ENCODE measurements at regions not wholly inside any gene's neighbourhood (a gene's known extent, or its start where the extent isn't known, plus 50 kb on each side); places are given as distances from the start of the nearest gene placed in this dataset.
A peak's percentile ranks its signal among the peaks of the same experiment; 100 is the strongest.

GRCh38 chr2:129300456-129300855 lies 679.0 kb upstream of the RAB6C start:
- no peak for DNase-seq

DNA sequence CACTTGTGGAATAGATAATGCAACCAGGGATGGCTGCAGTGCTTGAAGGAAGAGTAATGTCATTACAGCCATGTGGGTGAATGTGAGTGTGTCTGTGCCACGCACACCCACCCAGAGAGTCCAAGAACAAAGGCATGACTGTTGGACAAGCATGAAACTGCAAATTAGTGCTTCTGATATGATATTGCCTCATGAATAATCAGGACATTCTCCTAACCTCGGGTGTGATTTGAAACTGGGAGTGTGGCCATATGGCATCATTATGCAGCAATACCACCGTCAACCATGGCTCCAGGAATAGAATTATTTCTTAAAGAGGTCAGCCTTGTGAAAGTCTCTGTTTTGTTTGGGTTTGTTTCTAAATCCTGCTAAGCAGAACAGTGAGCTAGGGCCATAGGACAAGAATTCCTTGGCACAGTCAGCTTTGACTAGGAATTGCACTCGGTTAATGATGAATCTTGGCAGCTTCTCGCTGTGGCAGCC lies 678.0 kb upstream of the RAB6C start:
- no peak for DNase-seq

DNA sequence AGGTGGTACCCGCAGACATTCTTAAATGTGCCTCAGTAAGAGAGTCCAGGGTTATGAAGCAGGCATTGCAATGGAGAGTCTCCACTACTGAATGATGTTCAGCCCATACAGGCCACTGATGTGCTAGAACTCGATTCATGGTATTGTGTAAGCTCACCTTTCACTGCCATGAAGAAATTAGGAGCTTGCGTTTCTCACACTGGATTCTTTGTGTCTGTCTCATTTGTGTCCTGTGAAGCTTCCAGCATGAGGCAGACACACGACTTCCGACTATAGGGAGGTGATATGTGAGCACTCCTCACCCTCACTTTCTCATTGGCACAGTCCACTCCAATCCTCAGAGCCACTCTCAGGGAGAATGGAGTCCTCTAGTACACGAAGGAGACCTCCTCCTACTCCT lies 677.4 kb upstream of the RAB6C start:
- no peak for DNase-seq

DNA sequence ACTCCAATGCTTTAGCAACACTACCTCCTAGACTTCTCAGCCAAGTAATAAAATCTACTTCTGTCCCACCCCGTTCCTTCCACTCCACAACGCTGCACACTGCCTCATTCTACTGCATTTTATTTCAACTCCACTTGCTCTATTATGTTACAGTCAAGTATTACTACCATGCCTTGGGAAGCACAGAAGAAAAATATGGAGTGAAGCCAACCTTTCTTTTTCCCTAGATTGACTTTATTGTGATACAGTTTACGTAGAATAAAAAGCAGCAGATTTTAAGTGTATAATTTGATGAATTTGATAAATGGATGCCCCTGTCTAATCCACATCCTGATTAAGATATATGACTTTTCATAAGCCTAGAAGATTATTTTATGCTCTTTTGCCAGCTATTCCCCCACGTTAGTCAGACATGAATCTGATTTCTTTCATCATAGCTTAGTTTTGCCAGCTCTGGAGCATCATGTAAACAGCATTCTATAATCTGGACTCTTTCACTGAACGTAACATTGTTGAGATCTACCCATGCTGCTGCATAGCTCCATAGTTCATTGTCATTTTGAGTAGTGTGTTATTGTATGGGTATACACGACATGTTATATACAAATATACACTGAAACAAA lies 676.8 kb upstream of the RAB6C start:
- DNase-seq: no peak

GRCh38 chr2:129314120-129314519 lies 665.3 kb upstream of the RAB6C start:
- no peak for DNase-seq

DNA sequence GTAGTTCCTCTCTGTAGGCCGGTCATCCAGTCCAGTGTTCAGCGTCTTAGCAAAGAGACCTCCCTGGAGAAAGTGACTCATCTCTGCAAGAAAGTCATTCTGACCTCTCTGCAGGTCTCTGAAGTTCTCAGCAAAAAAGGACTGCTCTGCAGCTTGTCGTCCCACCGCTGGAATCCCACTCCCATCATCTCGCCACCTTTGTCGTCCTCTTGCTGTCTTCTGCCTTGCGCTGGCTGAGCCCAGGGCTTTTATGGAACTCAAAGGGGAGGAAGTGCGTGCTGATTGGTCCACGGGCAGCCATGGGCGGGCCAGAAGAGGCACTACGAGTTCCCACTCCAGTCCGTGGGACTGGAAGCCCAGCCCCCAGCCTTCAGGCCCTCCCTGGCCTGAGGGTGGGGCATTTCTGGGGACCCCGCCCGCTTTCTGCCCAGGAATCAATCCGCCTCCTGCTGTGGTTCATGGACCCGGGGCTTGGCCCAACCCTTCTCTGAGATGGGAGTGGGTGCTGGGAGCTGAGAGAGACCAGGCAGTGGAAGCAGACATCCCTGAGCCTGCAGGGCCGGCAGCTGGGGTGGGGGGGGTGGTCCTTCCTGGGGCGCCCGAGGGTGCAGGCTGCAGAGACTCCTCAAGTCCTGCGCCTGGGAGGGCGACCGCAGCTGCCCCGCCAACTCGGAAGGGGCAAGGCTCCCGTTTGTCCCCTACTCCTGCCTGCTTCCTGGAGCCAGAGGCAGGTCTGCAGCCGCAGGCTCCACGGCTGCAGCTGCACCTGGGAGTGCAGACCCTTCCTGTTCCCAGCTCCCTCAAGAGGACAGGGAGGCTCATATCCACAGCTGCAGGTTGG lies 660.7 kb upstream of the RAB6C start:
- DNase-seq: peak; percentile 20 to 52

- peak in 1 of 2 experiments; percentile 16 for DNase-seq
Observed at GRCh38 chr2:129319422-129319717, 660.1 kb upstream of the RAB6C start.

DNA sequence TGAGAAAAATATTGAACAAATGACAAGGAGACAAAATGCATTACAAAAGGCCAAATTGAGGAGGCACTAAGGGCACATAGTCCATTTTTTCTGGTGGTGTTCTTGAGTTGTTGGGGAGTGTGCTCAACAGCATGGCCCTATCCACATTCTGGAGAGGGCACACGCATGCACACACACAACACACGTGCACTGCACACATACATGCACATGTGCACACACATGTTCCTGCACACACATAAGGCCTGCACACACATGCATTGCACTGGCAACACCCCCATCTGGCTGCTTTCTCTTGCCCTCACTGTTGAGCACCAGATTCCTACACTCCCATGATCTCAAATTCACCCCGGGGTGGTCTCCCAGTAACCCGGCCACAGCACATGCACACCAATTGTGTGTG lies 659.2 kb upstream of the RAB6C start:
- no peak for DNase-seq

- DNase-seq: no peak
Observed at GRCh38 chr2:129324349-129324748, 655.1 kb upstream of the RAB6C start.

DNA sequence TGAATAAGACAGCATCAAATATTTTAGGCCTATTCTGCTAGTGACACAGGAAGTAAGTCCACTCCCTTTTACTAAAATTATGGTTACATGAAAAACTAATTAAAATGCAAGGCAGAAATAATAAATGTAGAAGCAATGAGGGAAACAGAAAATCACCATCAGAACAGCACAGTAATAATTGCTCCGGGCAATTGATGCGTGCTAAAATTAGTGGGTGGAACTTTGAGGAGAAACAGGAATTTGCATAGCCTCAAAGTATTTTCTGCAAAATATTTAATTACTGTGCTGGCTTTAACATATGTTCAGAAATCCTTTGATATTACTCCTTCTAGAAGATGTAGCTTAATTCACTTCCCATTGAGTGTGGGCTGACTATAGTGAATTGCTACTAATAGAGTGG lies 654.3 kb upstream of the RAB6C start:
- DNase-seq: no peak

DNA sequence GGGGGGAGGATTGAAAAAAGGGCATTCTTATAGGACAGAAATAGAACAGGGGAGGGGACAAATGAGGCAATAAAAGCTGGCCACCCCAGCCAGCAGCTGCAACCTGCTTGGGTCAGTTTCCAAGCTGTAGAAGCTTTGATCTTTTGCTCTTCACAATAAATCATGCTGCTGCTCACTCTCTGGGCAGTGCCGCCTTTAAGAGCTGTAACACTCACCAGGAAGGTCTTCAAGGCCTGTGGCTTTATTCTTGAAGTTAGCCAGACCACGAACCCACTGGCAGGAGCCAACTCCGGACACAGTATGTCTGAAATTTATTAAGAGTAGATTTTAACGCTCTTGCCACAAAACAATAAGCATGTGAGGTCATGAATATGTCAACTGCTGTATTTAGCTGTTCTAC lies 649.9 kb upstream of the RAB6C start:
- DNase-seq: no peak

- no peak for DNase-seq
Observed at GRCh38 chr2:129330504-129330903, 649.0 kb upstream of the RAB6C start.

- no peak for DNase-seq
Observed at GRCh38 chr2:129331638-129332037, 647.8 kb upstream of the RAB6C start.

GRCh38 chr2:129334128-129334527 lies 645.3 kb upstream of the RAB6C start:
- no peak for DNase-seq

- DNase-seq: no peak
Observed at GRCh38 chr2:129334696-129335410, 644.6 kb upstream of the RAB6C start.

- DNase-seq: no peak
Observed at GRCh38 chr2:129336276-129336675, 643.2 kb upstream of the RAB6C start.

DNA sequence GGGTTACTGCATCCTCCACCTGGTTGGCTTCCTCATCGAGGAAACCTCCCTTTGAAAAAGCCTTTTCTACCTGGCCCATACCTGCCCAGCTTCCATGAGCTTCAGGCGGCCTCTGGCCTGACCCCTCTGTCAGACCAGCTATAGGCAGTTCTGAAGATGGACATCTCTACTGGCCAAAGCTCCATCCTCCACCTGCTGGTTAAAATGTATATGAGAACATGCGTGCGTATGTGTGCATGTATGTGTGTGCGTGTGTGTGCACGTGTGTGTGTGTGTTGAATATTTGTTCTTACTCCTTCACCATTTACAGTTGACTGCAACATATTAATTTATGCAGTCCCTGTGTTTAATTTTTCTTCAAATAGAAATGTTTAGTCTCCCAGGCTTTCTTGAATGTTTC lies 642.4 kb upstream of the RAB6C start:
- no peak for DNase-seq

DNA sequence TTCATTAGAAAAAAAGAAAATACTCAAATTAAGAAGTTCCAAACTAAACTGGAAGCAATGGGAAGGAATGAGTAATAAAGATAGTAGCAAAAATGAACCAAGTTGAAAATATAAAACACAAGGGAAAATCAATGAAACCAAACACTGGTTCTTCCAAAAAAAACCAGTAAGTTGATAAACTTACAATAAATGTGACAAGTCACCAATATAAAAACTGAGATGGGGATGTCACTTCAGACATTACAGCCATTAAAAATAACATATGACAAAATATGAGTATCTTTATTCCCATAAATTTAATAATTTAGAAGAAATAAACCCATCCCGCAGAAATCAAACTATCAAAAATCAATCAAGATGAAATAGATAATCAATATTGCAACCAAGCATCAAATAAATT lies 633.9 kb upstream of the RAB6C start:
- no peak for DNase-seq

DNA sequence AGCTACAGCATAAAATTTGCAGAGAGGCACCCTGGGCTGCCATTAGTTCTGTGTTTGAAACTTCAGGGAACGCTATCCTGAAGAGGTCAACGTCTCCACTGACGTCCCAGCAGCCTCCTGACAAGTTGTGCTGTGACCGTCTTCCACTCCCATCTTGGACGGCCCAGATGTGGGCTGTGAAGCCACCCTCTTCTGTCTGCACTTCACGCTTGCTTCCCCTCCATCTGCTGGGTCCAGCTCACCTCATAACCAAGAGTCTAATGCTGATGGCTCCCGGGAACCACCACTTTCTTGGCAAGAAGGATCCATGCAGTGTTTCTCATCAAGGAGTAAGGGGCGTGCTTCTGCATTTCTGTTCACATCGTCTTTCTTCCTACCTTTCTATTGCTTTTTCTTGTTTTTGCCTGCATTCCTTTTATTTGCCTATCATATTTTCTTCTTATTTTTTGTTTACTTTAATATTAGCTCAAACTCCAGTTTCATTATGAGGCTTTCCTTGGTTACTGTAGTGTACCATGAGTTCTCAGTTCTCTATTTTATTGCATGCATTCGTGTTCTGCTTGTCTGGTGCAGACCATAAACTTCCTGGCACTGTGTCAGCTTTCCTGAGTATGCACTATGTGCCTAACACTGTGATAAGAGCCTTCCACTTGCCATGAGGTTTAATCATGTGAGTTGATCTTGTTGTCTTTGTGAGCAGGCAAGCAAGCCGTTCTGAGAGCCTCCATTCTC lies 631.8 kb upstream of the RAB6C start:
- DNase-seq: no peak

- no peak for DNase-seq
Observed at GRCh38 chr2:129354631-129355030, 624.8 kb upstream of the RAB6C start.

- DNase-seq: no peak
Observed at GRCh38 chr2:129361688-129362087, 617.8 kb upstream of the RAB6C start.

- DNase-seq: no peak
Observed at GRCh38 chr2:129366263-129366662, 613.2 kb upstream of the RAB6C start.

GRCh38 chr2:129367107-129367506 lies 612.4 kb upstream of the RAB6C start:
- no peak for DNase-seq
